Naive thymus-derived CD8-positive, alpha-beta T cell (primary cell): ENCODE measurements at regions not wholly inside any gene's neighbourhood (a gene's known extent, or its start where the extent isn't known, plus 50 kb on each side); places are given as distances from the start of the nearest gene placed in this dataset.
A peak's percentile ranks its signal among the peaks of the same experiment; 100 is the strongest.
"Not testable (repeated sequence)": the region's sequence is repeated elsewhere in the genome, so short reads cannot be mapped to it uniquely, and the experiment has no call there.

ENCODE experiments used
- ATAC-seq, 2 donors: fragments of 150-1000 bp; cut with Tn5 transposase in 1 of 2; sonication (Bioruptor Pico), chemical (Tn5 transposase) in 1 of 2; 1 replicate in 1 of 2; 2 replicates in 1 of 2; pipeline ENCODE4 v1.10.0; 2021; ENCODE audit warnings: mild to moderate bottlenecking in 2 of 2, moderate library complexity in 2 of 2
- POLR2A ChIA-PET: fragments of 350-600 bp; sonication (Branson Sonifier 250); formaldehyde crosslinking; loops from one replicate; lab custom pipeline; 2021; ENCODE audit warnings: antibody characterized with exemption; lab: Charles Lee
- DNase-seq, 10 donors: peaks; one replicate each; pipeline versions ENCODE4 v3.0.0 to v3.0.0-alpha.2; 2020 to 2022
- H3K27ac Mint-ChIP-seq, 10 donors: one replicate each; pipeline ENCODE4 v1.8.0; 2020 to 2022; ENCODE audit warnings: mild to moderate bottlenecking in 10 of 10, mixed read lengths in 10 of 10, moderate library complexity in 4 of 10, inconsistent platforms in 1 of 10
- H3K27me3 Mint-ChIP-seq, 5 donors: one replicate each; pipeline ENCODE4 v1.8.0; 2021 to 2022; ENCODE audit warnings: mixed read lengths in 5 of 5
- H3K36me3 Mint-ChIP-seq, 3 donors: one replicate each; pipeline ENCODE4 v1.8.0; 2020 to 2022; ENCODE audit warnings: mixed read lengths in 3 of 3, mild to moderate bottlenecking in 2 of 3, inconsistent platforms in 1 of 3
- H3K4me1 Mint-ChIP-seq, 4 donors: one replicate each; pipeline ENCODE4 v1.8.0; 2021 to 2022; ENCODE audit warnings: mixed read lengths in 4 of 4
- H3K4me3 Mint-ChIP-seq, 10 donors: one replicate each; pipeline ENCODE4 v1.8.0; 2020 to 2022; ENCODE audit warnings: mild to moderate bottlenecking in 10 of 10, mixed read lengths in 10 of 10, moderate library complexity in 6 of 10, inconsistent platforms in 1 of 10
- H3K9me3 Mint-ChIP-seq, 9 donors: one replicate each; pipeline ENCODE4 v1.8.0; 2020 to 2022; ENCODE audit warnings: mixed read lengths in 9 of 9, mild to moderate bottlenecking in 3 of 9, inconsistent platforms in 1 of 9, moderate library complexity in 1 of 9

GRCh38 chr7:106372595-106373318, 88.0 kb upstream of the NAMPT start:
- no peaks in the 10 kb centered on the region for H3K9me3 Mint-ChIP-seq
- no peak overlapping the region for H3K27ac Mint-ChIP-seq
- H3K27me3 Mint-ChIP-seq: peaks cover 0 to 3% (median 0%) of the 10 kb centered on the region in 5 donors
- no peak for ATAC-seq
- POLR2A ChIA-PET: no interaction called here
- peaks cover under 1 to 3% (median 2%) of the 10 kb centered on the region in 4 donors for H3K4me1 Mint-ChIP-seq
- H3K36me3 Mint-ChIP-seq: no peaks in the 10 kb centered on the region
- no peak overlapping the region for H3K4me3 Mint-ChIP-seq
- no peak for DNase-seq

- ATAC-seq (no peak), DNase-seq (no peak)
- Mint-ChIP-seq H3K27me3 (peaks cover 0 to 2% (median 0%) of the 10 kb centered on the region in 5 donors), H3K4me3 (no peak overlapping the region), H3K4me1 (peaks cover 0 to 2% (median under 1%) of the 10 kb centered on the region in 4 donors), H3K27ac (no peak overlapping the region), H3K36me3 (no peaks in the 10 kb centered on the region), H3K9me3 (no peaks in the 10 kb centered on the region)
- POLR2A ChIA-PET: no interaction called here
Observed at GRCh38 chr7:106372126-106372525, 87.3 kb upstream of the NAMPT start.

GRCh38 chr7:106371629-106372028, 86.8 kb upstream of the NAMPT start:
- H3K36me3 Mint-ChIP-seq: no peaks in the 10 kb centered on the region
- H3K27ac Mint-ChIP-seq: no peak overlapping the region
- ATAC-seq (no peak), DNase-seq (no peak)
- H3K27me3 Mint-ChIP-seq: peaks cover 0 to 2% (median 0%) of the 10 kb centered on the region in 5 donors
- no peak overlapping the region for H3K4me3 Mint-ChIP-seq
- H3K4me1 Mint-ChIP-seq: peaks cover 0 to 1% (median 0%) of the 10 kb centered on the region in 4 donors
- H3K9me3 Mint-ChIP-seq: no peaks in the 10 kb centered on the region
- POLR2A ChIA-PET: no interaction called here

- DNase-seq (no peak), ATAC-seq (no peak)
- Mint-ChIP-seq H3K36me3 (no peaks in the 10 kb centered on the region), H3K9me3 (no peaks in the 10 kb centered on the region), H3K4me1 (peaks cover 0 to 1% (median 0%) of the 10 kb centered on the region in 4 donors), H3K27ac (no peak overlapping the region), H3K4me3 (no peak overlapping the region), H3K27me3 (peaks cover 0 to 2% (median 0%) of the 10 kb centered on the region in 5 donors)
- POLR2A ChIA-PET: no interaction called here
Observed at GRCh38 chr7:106370542-106370941, 85.8 kb upstream of the NAMPT start.

GRCh38 chr7:106369816-106370215, 85.0 kb upstream of the NAMPT start:
- no peaks in the 10 kb centered on the region for H3K9me3 Mint-ChIP-seq
- no peak overlapping the region for H3K4me3 Mint-ChIP-seq
- no peaks in the 10 kb centered on the region for H3K36me3 Mint-ChIP-seq
- POLR2A ChIA-PET: no interaction called here
- peaks cover 0 to 2% (median 0%) of the 10 kb centered on the region in 5 donors for H3K27me3 Mint-ChIP-seq
- DNase-seq (no peak), ATAC-seq (no peak)
- peaks cover 0 to 1% (median 0%) of the 10 kb centered on the region in 4 donors for H3K4me1 Mint-ChIP-seq
- H3K27ac Mint-ChIP-seq: no peak overlapping the region

- H3K27me3 Mint-ChIP-seq: peaks cover 0 to 2% (median 0%) of the 10 kb centered on the region in 5 donors
- no peaks in the 10 kb centered on the region for H3K36me3 Mint-ChIP-seq
- POLR2A ChIA-PET: no interaction called here
- no peak overlapping the region for H3K27ac Mint-ChIP-seq
- ATAC-seq: no peak
- H3K9me3 Mint-ChIP-seq: no peaks in the 10 kb centered on the region
- peaks cover 0 to 1% (median 0%) of the 10 kb centered on the region in 4 donors for H3K4me1 Mint-ChIP-seq
- no peak overlapping the region for H3K4me3 Mint-ChIP-seq
- DNase-seq: no peak
Observed at GRCh38 chr7:106369352-106369751, 84.6 kb upstream of the NAMPT start.

- peaks cover 0 to 1% (median 0%) of the 10 kb centered on the region in 4 donors for H3K4me1 Mint-ChIP-seq
- H3K27me3 Mint-ChIP-seq: peaks cover 0 to 4% (median 2%) of the 10 kb centered on the region in 5 donors
- no peak for ATAC-seq
- no peak overlapping the region for H3K4me3 Mint-ChIP-seq
- no peaks in the 10 kb centered on the region for H3K9me3 Mint-ChIP-seq
- POLR2A ChIA-PET: no interaction called here
- no peaks in the 10 kb centered on the region for H3K36me3 Mint-ChIP-seq
- H3K27ac Mint-ChIP-seq: no peak overlapping the region
- DNase-seq: no peak
Observed at GRCh38 chr7:106367664-106368063, 82.9 kb upstream of the NAMPT start.

- DNase-seq: peak in 1 of 10 donors; percentile 7
- no peaks in the 10 kb centered on the region for H3K36me3 Mint-ChIP-seq
- peaks cover 0 to 11% (median 3%) of the 10 kb centered on the region in 5 donors for H3K27me3 Mint-ChIP-seq
- H3K9me3 Mint-ChIP-seq: no peaks in the 10 kb centered on the region
- no peak overlapping the region for H3K4me3 Mint-ChIP-seq
- H3K4me1 Mint-ChIP-seq: peaks cover 0 to 1% (median 0%) of the 10 kb centered on the region in 4 donors
- no peak overlapping the region for H3K27ac Mint-ChIP-seq
- ATAC-seq: peak in 1 of 2 donors; percentile 25
- POLR2A ChIA-PET: no interaction called here
Observed at GRCh38 chr7:106367018-106367420, 82.2 kb upstream of the NAMPT start.

GRCh38 chr7:106365252-106366005, 80.6 kb upstream of the NAMPT start:
- no peak for ATAC-seq

GRCh38 chr7:106362507-106362906, 77.7 kb upstream of the NAMPT start:
- H3K36me3 Mint-ChIP-seq, DNase-seq, H3K27ac Mint-ChIP-seq, ATAC-seq, H3K4me3 Mint-ChIP-seq, H3K4me1 Mint-ChIP-seq, POLR2A ChIA-PET: not testable (repeated sequence)
- H3K27me3 Mint-ChIP-seq: peaks cover 17 to 49% (median 21%) of the 10 kb centered on the region in 5 donors
- H3K9me3 Mint-ChIP-seq: peaks cover 0 to 13% (median 3%) of the 10 kb centered on the region in 9 donors

More at GRCh38 chr7:106365252-106366005, 80.6 kb upstream of the NAMPT start:
- Mint-ChIP-seq H3K36me3 (no peaks in the 10 kb centered on the region), H3K4me3 (no peak overlapping the region), H3K4me1 (peaks cover 0 to 1% (median 0%) of the 10 kb centered on the region in 4 donors), H3K27me3 (peaks cover 7 to 27% (median 13%) of the 10 kb centered on the region in 5 donors), H3K27ac (no peak overlapping the region), H3K9me3 (peaks cover 0 to 3% (median 0%) of the 10 kb centered on the region in 9 donors)
- DNase-seq: no peak
- POLR2A ChIA-PET: no interaction called here

- H3K27me3 Mint-ChIP-seq: peaks cover 19 to 76% (median 27%) of the 10 kb centered on the region in 5 donors
- no peaks in the 10 kb centered on the region for H3K4me1 Mint-ChIP-seq
- H3K4me3 Mint-ChIP-seq: no peak overlapping the region
- POLR2A ChIA-PET: no interaction called here
- peaks cover 0 to 13% (median 3%) of the 10 kb centered on the region in 9 donors for H3K9me3 Mint-ChIP-seq
- H3K27ac Mint-ChIP-seq: no peak overlapping the region
- ATAC-seq (no peak), DNase-seq (no peak)
- no peaks in the 10 kb centered on the region for H3K36me3 Mint-ChIP-seq
Observed at GRCh38 chr7:106358103-106358663, 73.4 kb upstream of the NAMPT start.

GRCh38 chr7:106357675-106358074, 72.9 kb upstream of the NAMPT start:
- POLR2A ChIA-PET: no interaction called here
- no peaks in the 10 kb centered on the region for H3K4me1 Mint-ChIP-seq
- peaks cover 0 to 13% (median 3%) of the 10 kb centered on the region in 9 donors for H3K9me3 Mint-ChIP-seq
- H3K36me3 Mint-ChIP-seq: no peaks in the 10 kb centered on the region
- H3K27me3 Mint-ChIP-seq: peaks cover 19 to 73% (median 28%) of the 10 kb centered on the region in 5 donors
- ATAC-seq (no peak), DNase-seq (no peak)
- no peak overlapping the region for H3K27ac Mint-ChIP-seq
- no peak overlapping the region for H3K4me3 Mint-ChIP-seq

- no peak for DNase-seq
- POLR2A ChIA-PET: no interaction called here
- Mint-ChIP-seq H3K27ac (no peak overlapping the region), H3K27me3 (peaks cover 5 to 47% (median 15%) of the 10 kb centered on the region in 5 donors), H3K4me1 (no peaks in the 10 kb centered on the region), H3K4me3 (no peak overlapping the region), H3K9me3 (peaks cover 0 to 15% (median 6%) of the 10 kb centered on the region in 9 donors), H3K36me3 (peaks cover 0 to 4% (median 1%) of the 10 kb centered on the region in 3 donors)
- no peak for ATAC-seq
Observed at GRCh38 chr7:106354822-106355221, 70.0 kb upstream of the NAMPT start.
